ENCODE measurements at regions not wholly inside any gene's neighbourhood (a gene's known extent, or its start where the extent isn't known, plus 50 kb on each side); places are given as distances from the start of the nearest gene placed in this dataset.
"Not testable (repeated sequence)": the region's sequence is repeated elsewhere in the genome, so short reads cannot be mapped to it uniquely, and the experiment has no call there.

DNA sequence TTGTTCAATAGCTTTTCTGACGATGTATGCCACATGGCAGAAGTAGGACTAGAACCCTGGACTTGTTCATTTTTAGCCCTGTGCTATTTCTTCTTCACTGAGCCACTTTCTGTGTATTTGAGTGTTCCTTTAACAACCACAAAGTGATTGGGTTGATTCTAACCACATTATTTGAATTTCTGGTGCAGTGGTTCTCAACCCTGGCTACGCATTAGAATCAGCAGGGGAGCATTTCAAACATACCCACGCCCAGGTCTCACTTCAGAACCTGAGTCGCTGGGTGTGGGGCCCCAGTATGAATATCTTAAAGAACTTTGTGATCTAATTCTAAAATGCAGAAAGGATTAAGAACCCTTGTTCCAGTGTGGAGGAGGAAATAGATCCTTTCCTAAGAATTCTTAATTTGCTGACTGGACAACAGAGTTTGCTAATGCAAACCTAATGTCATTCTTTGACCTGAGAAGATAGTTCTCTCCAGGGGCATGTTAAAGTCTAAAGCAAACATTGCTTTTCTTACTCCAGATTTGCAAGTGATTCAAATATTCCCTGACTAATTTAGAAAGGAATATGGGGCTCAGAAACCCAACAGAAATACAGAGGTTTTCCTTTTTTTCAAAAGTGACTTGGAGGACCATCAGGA lies 75.4 kb upstream of the GDNF start:
- H3K36me3 ChIP-seq, result no peaks in the 10 kb centered on the region
- no peaks in the 10 kb centered on the region for H3K27me3 ChIP-seq
- H3K4me3 ChIP-seq, result no peak overlapping the region
- no peak for DNase-seq (ENCODE audit: low spot score)
- H3K27ac ChIP-seq, result no peak overlapping the region
- H3K4me1 ChIP-seq, result no peaks in the 10 kb centered on the region
- TF ChIP-seq, protein P1, sequence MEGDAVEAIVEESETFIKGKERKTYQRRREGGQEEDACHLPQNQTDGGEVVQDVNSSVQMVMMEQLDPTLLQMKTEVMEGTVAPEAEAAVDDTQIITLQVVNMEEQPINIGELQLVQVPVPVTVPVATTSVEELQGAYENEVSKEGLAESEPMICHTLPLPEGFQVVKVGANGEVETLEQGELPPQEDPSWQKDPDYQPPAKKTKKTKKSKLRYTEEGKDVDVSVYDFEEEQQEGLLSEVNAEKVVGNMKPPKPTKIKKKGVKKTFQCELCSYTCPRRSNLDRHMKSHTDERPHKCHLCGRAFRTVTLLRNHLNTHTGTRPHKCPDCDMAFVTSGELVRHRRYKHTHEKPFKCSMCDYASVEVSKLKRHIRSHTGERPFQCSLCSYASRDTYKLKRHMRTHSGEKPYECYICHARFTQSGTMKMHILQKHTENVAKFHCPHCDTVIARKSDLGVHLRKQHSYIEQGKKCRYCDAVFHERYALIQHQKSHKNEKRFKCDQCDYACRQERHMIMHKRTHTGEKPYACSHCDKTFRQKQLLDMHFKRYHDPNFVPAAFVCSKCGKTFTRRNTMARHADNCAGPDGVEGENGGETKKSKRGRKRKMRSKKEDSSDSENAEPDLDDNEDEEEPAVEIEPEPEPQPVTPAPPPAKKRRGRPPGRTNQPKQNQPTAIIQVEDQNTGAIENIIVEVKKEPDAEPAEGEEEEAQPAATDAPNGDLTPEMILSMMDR (IDR thresholded peaks at IDR 0.05), result no peak
- no peaks in the 10 kb centered on the region for H3K9me3 ChIP-seq

DNA sequence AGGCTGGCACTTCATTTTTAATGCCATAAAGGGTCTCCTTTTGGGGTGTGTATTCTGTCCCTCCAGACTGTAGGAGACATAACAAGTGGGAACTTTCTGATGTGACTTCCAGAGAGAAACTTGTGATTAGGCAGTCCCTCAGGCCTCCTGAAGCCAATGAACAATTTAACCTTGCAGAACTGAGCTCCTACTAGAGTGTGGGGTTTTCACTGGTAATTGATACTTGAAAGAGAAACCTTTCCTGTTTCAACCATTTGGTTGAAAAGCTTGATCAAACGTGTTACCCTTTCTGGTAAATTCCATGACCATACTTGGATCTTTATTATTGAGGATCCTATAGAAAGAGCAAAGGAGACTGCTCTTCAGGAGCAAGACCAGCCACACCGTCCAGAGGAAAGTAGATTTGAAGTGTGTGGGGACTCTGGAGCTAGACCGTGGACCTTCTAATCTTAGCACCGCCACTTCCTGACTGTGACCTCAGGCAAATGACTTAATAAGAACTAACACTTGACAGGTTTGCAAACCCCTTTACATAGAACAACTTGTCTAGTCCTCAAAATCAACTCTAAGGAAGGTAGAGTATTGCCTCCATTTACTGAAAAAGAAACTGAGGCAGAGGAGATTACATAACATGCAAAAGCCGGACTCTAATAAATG lies 69.9 kb upstream of the GDNF start:
- H3K27me3 ChIP-seq; DNase-seq (ENCODE audit: low spot score); H3K4me3 ChIP-seq; H3K9me3 ChIP-seq; H3K27ac ChIP-seq; H3K4me1 ChIP-seq; H3K36me3 ChIP-seq: not testable (repeated sequence)

DNA sequence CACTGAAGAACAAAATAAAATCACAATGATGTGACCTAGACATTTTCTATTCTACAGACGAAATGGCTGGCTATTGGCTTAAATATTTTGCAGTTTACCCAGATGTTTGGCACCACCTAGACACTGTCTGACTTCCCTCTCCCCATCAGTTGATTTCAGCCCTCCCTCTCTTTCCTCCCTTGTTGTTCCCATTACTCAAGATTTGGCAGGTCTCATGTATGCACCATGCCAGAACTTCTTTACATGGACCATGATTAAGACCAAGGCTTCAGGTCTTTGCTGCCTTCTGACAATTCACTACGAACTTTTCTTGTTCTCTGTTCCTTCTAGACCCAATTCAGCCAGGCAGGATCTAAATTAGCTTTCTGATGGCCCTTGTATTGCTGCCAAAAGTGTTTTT lies 66.6 kb upstream of the GDNF start:
- Histone ChIP-seq H3K4me1 (no peaks in the 10 kb centered on the region), H3K27me3 (no peaks in the 10 kb centered on the region), H3K9me3 (no peaks in the 10 kb centered on the region), H3K36me3 (no peaks in the 10 kb centered on the region), H3K4me3 (no peak overlapping the region), H3K27ac (no peak overlapping the region)
- TF ChIP-seq, protein P1 (IDR thresholded peaks at IDR 0.05), result no peak
- no peak for DNase-seq (ENCODE audit: low spot score)

- no peaks in the 10 kb centered on the region for H3K27me3 ChIP-seq
- no peak for DNase-seq (ENCODE audit: low spot score)
- no peak overlapping the region for H3K4me3 ChIP-seq
- H3K36me3 ChIP-seq, result no peaks in the 10 kb centered on the region
- H3K9me3 ChIP-seq, result no peaks in the 10 kb centered on the region
- H3K4me1 ChIP-seq, result no peaks in the 10 kb centered on the region
- TF ChIP-seq, protein P1 (IDR thresholded peaks at IDR 0.05), result no peak
- no peak overlapping the region for H3K27ac ChIP-seq
Observed at GRCh38 chr5:37905230-37905629, 65.4 kb upstream of the GDNF start.

DNA sequence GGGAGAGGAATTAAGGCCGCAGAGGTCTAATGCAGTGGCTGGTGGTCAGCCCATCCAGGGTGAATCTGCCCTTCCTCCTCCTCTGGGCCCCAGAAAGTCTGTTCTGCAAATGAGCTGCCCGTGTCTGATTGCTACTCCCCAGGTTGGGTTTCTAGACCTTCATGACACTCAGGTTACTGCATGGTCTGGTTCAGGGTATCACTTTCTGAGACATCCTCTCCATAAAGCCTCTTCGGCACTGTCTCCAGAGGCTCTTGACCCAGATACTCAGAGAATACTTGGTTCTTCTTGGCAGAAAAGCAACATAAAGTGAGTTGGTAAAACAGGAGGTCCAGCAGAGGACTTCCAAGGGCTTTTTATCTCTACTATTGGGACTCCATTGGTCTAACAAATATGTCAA lies 62.5 kb upstream of the GDNF start:
- TF ChIP-seq, protein P1 (IDR thresholded peaks at IDR 0.05), result no peak
- DNase-seq (ENCODE audit: low spot score), result no peak
- Histone ChIP-seq H3K36me3 (no peaks in the 10 kb centered on the region), H3K9me3 (no peaks in the 10 kb centered on the region), H3K27ac (no peak overlapping the region), H3K4me1 (no peaks in the 10 kb centered on the region), H3K4me3 (no peak overlapping the region), H3K27me3 (no peaks in the 10 kb centered on the region)

DNA sequence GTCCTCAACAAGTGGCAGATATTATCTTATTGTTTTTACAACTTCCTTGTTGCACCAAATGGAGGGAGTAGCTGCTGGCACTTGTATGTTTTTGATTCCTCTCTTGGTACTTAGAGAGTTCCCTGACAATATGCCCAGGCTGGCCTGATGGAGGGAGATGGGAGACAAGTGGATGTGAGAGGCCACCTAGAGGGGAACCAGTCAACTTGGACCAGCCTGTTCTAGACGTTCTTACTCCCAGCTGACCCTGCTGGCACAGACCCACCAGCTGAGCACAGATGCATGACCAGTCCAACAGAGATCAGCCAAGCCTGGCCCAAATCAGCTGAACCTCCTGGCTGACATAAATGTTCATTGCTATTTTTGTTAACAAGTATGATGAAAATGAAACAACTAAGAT lies 60.9 kb upstream of the GDNF start:
- no peaks in the 10 kb centered on the region for H3K4me1 ChIP-seq
- no peaks in the 10 kb centered on the region for H3K27me3 ChIP-seq
- no peaks in the 10 kb centered on the region for H3K36me3 ChIP-seq
- peak; percentile 70 for DNase-seq (ENCODE audit: low spot score)
- no peak overlapping the region for H3K4me3 ChIP-seq
- TF ChIP-seq, protein P1 (IDR thresholded peaks at IDR 0.05), result peak in 1 of 2 donors; percentile 43
- H3K27ac ChIP-seq, result no peak overlapping the region
- H3K9me3 ChIP-seq, result no peaks in the 10 kb centered on the region

All from right atrium auricular region (tissue), 2 donors.